Nephron (organoid): ENCODE measurements at regions not wholly inside any gene's neighbourhood (a gene's known extent, or its start where the extent isn't known, plus 50 kb on each side); places are given as distances from the start of the nearest gene placed in this dataset.
A peak's percentile ranks its signal among the peaks of the same experiment; 100 is the strongest.

Experiments
- H3K27ac Mint-ChIP-seq, 3 experiments: 2 replicates each; pipeline ENCODE4 v1.8.0; 2020; ENCODE audit warnings: mixed read lengths in 3 of 3, mild to moderate bottlenecking in 2 of 3, moderate library complexity in 1 of 3
- H3K27me3 Mint-ChIP-seq: 2 replicates; pipeline ENCODE4 v1.8.0; 2021; ENCODE audit warnings: low read depth, mild to moderate bottlenecking, moderate library complexity, mixed read lengths
- H3K36me3 Mint-ChIP-seq: 2 replicates; pipeline ENCODE4 v1.8.0; 2020; ENCODE audit warnings: low read depth, mixed read lengths
- H3K4me1 Mint-ChIP-seq: 2 replicates; pipeline ENCODE4 v1.8.0; 2020; ENCODE audit warnings: mixed read lengths
- H3K4me3 Mint-ChIP-seq, 3 experiments: 2 replicates each; pipeline ENCODE4 v1.8.0; 2020; ENCODE audit warnings: mild to moderate bottlenecking in 3 of 3, mixed read lengths in 3 of 3, moderate library complexity in 2 of 3
- H3K9me3 Mint-ChIP-seq: 2 replicates; pipeline ENCODE4 v1.8.0; 2020; ENCODE audit warnings: mixed read lengths
- CTCF ChIP-seq, 3 experiments: fragments of 200-600 bp; sonication (generic); IDR thresholded peaks; one replicate each; pipeline ENCODE4 v1.5.0; 2021; ENCODE audit warnings: antibody characterized with exemption in 3 of 3; ENCODE audit not compliant: unreplicated experiment in 3 of 3

- TF ChIP-seq CTCF (IDR thresholded peaks at IDR 0.05; ENCODE audit: unreplicated experiment in 3 of 3), result no peak
- Mint-ChIP-seq H3K4me3 (no peak overlapping the region), H3K36me3 (no peaks in the 10 kb centered on the region), H3K27ac (no peak overlapping the region), H3K4me1 (peaks cover 21% of the 10 kb centered on the region), H3K9me3 (no peaks in the 10 kb centered on the region), H3K27me3 (peaks cover 52% of the 10 kb centered on the region)
Observed at GRCh38 chr21:38651570-38651969, 153.3 kb upstream of the ERG start.

- H3K9me3 Mint-ChIP-seq, result no peaks in the 10 kb centered on the region
- peaks cover 18% of the 10 kb centered on the region for H3K4me1 Mint-ChIP-seq
- H3K27me3 Mint-ChIP-seq, result peaks cover 53% of the 10 kb centered on the region
- TF ChIP-seq CTCF (IDR thresholded peaks at IDR 0.05; ENCODE audit: unreplicated experiment in 3 of 3), result no peak
- no peak overlapping the region for H3K27ac Mint-ChIP-seq
- H3K36me3 Mint-ChIP-seq, result no peaks in the 10 kb centered on the region
- no peak overlapping the region for H3K4me3 Mint-ChIP-seq
Observed at GRCh38 chr21:38652396-38652795, 153.3 kb upstream of the ETS2 start.

- no peaks in the 10 kb centered on the region for H3K9me3 Mint-ChIP-seq
- H3K4me1 Mint-ChIP-seq, result peaks cover 9% of the 10 kb centered on the region
- TF ChIP-seq CTCF (IDR thresholded peaks at IDR 0.05; ENCODE audit: unreplicated experiment in 3 of 3), result no peak
- H3K27ac Mint-ChIP-seq, result no peak overlapping the region
- no peaks in the 10 kb centered on the region for H3K36me3 Mint-ChIP-seq
- no peak overlapping the region for H3K4me3 Mint-ChIP-seq
- peaks cover 61% of the 10 kb centered on the region for H3K27me3 Mint-ChIP-seq
Observed at GRCh38 chr21:38654580-38654979, 151.1 kb upstream of the ETS2 start.

- Mint-ChIP-seq H3K4me1 (peaks cover 23% of the 10 kb centered on the region), H3K4me3 (no peak overlapping the region), H3K36me3 (no peaks in the 10 kb centered on the region), H3K27ac (no peak overlapping the region), H3K27me3 (peaks cover 87% of the 10 kb centered on the region), H3K9me3 (no peaks in the 10 kb centered on the region)
- TF ChIP-seq CTCF (IDR thresholded peaks at IDR 0.05; ENCODE audit: unreplicated experiment in 3 of 3), result no peak
Observed at GRCh38 chr21:38658511-38658910, 147.2 kb upstream of the ETS2 start.

- TF ChIP-seq CTCF (IDR thresholded peaks at IDR 0.05; ENCODE audit: unreplicated experiment in 3 of 3), result no peak
- Mint-ChIP-seq H3K27me3 (peaks cover 92% of the 10 kb centered on the region), H3K9me3 (no peaks in the 10 kb centered on the region), H3K36me3 (no peaks in the 10 kb centered on the region), H3K4me1 (peaks cover 23% of the 10 kb centered on the region), H3K27ac (peak overlapping the region in 1 of 3 experiments; percentile 78), H3K4me3 (peak overlapping the region; percentile 80 to 92 (median 90))
Observed at GRCh38 chr21:38659936-38660332, 145.8 kb upstream of the ETS2 start.

GRCh38 chr21:38660333-38661196, 145.2 kb upstream of the ETS2 start:
- peak overlapping the region in 1 of 3 experiments; percentile 49 for H3K27ac Mint-ChIP-seq
- peaks cover 89% of the 10 kb centered on the region for H3K27me3 Mint-ChIP-seq
- no peak for TF ChIP-seq CTCF (IDR thresholded peaks at IDR 0.05; ENCODE audit: unreplicated experiment in 3 of 3)
- no peaks in the 10 kb centered on the region for H3K36me3 Mint-ChIP-seq
- peaks cover 18% of the 10 kb centered on the region for H3K4me1 Mint-ChIP-seq
- no peaks in the 10 kb centered on the region for H3K9me3 Mint-ChIP-seq
- peak overlapping the region; percentile 82 to 93 (median 92) for H3K4me3 Mint-ChIP-seq
